GM23338 (cell line): ENCODE measurements at regions not wholly inside any gene's neighbourhood (a gene's known extent, or its start where the extent isn't known, plus 50 kb on each side); places are given as distances from the start of the nearest gene placed in this dataset.

Source experiments
- ATAC-seq: fragments of 200-7000 bp; cut with Tn5 transposase; 3 replicates; pipeline ENCODE4 v1.9.1; 2020
- DNase-seq: peaks from one replicate; pipeline ENCODE4 v3.0.0-alpha.2; 2015; ENCODE audit warnings: low spot score
- H2AFZ ChIP-seq: fragments of 200-600 bp; sonication (generic); 2 replicates; pipeline ENCODE4 v1.8.0; 2016; ENCODE audit warnings: antibody characterized with exemption, mild to moderate bottlenecking, moderate library complexity
- H3F3A ChIP-seq: fragments of 200-600 bp; sonication (generic); replicated peaks from 2 replicates; pipeline ENCODE4 v1.8.0; 2017; ENCODE audit warnings: antibody characterized with exemption, mixed run types, low read depth
- H3K27ac ChIP-seq: fragments of 200-600 bp; sonication (generic); 2 replicates; pipeline ENCODE4 v1.6.1; 2016; ENCODE audit warnings: low read depth
- H3K27me3 ChIP-seq: fragments of 200-600 bp; sonication (generic); 2 replicates; pipeline ENCODE4 v1.8.0; 2016; ENCODE audit warnings: mild to moderate bottlenecking, mixed run types, moderate library complexity; ENCODE audit not compliant: insufficient read depth
- H3K36me3 ChIP-seq: fragments of 200-600 bp; sonication (generic); 2 replicates; pipeline ENCODE4 v1.8.0; 2016; ENCODE audit warnings: mild to moderate bottlenecking; ENCODE audit not compliant: insufficient read depth
- H3K4me1 ChIP-seq: fragments of 200-600 bp; sonication (generic); 2 replicates; pipeline ENCODE4 v1.8.0; 2016; ENCODE audit warnings: mild to moderate bottlenecking, moderate library complexity; ENCODE audit not compliant: insufficient read depth
- H3K4me2 ChIP-seq: fragments of 200-600 bp; sonication (generic); 2 replicates; pipeline ENCODE4 v1.7.1; 2017; ENCODE audit warnings: mixed run types
- H3K4me3 ChIP-seq: fragments of 200-600 bp; sonication (generic); 2 replicates; pipeline ENCODE4 v1.6.1; 2016; ENCODE audit warnings: mixed run types
- H3K79me2 ChIP-seq: fragments of 200-600 bp; sonication (generic); replicated peaks from 2 replicates; pipeline ENCODE4 v1.8.0; 2017; ENCODE audit warnings: mild to moderate bottlenecking; ENCODE audit not compliant: insufficient read depth
- H3K9me2 ChIP-seq: fragments of 200-600 bp; sonication (generic); 2 replicates; pipeline ENCODE4 v1.8.0; 2017; ENCODE audit not compliant: insufficient read depth
- H4K20me1 ChIP-seq: fragments of 200-600 bp; sonication (generic); replicated peaks from 2 replicates; pipeline ENCODE4 v1.8.0; 2017; ENCODE audit warnings: mild to moderate bottlenecking; ENCODE audit not compliant: insufficient read depth
- H3K27ac Mint-ChIP-seq: 2 replicates; pipeline ENCODE4 v1.8.0; 2020; ENCODE audit warnings: inconsistent platforms, mild to moderate bottlenecking, moderate library complexity, mixed read lengths
- H3K27me3 Mint-ChIP-seq: 3 replicates; pipeline ENCODE4 v1.8.0; 2022; ENCODE audit warnings: low read depth, mild to moderate bottlenecking, moderate library complexity, mixed read lengths, inconsistent platforms; ENCODE audit not compliant: insufficient read depth, poor library complexity
- H3K36me3 Mint-ChIP-seq: 3 replicates; pipeline ENCODE4 v1.8.0; 2021; ENCODE audit warnings: low read depth, mild to moderate bottlenecking, inconsistent platforms, moderate library complexity, mixed read lengths
- H3K4me1 Mint-ChIP-seq: 3 replicates; pipeline ENCODE4 v1.8.0; 2020; ENCODE audit warnings: mild to moderate bottlenecking, inconsistent platforms, mixed read lengths
- H3K4me3 Mint-ChIP-seq: 3 replicates; pipeline ENCODE4 v1.8.0; 2021; ENCODE audit warnings: moderate library complexity, mild to moderate bottlenecking, inconsistent platforms, mixed read lengths
- H3K9me3 Mint-ChIP-seq: 3 replicates; pipeline ENCODE4 v1.8.0; 2020; ENCODE audit warnings: moderate library complexity, mild to moderate bottlenecking, inconsistent platforms, mixed read lengths
- CREB1 ChIP-seq: fragments of 250-450 bp; sonication (Bioruptor Pico); IDR thresholded peaks from 2 replicates; pipeline ENCODE4 v1.5.0; 2020; ENCODE audit warnings: low read depth, mild to moderate bottlenecking, moderate library complexity
- EZH2 ChIP-seq: fragments of 200-600 bp; sonication (generic); IDR thresholded peaks from one replicate; pipeline ENCODE4 v1.8.0; 2017; ENCODE audit warnings: antibody characterized with exemption, mild to moderate bottlenecking, low read depth; ENCODE audit not compliant: unreplicated experiment
- EZH2phosphoT487 ChIP-seq: fragments of 200-600 bp; sonication (generic); IDR thresholded peaks from one replicate; pipeline ENCODE4 v1.8.1; 2018; ENCODE audit warnings: antibody characterized with exemption; ENCODE audit not compliant: unreplicated experiment
- JUNB ChIP-seq: IDR thresholded peaks from one replicate; pipeline ENCODE4 v1.6.1; 2016; ENCODE audit warnings: antibody characterized with exemption; ENCODE audit not compliant: unreplicated experiment
- NANOG ChIP-seq: IDR thresholded peaks from 2 replicates; pipeline ENCODE4 v1.6.1; 2016; ENCODE audit warnings: antibody characterized with exemption, borderline replicate concordance
- POLR2AphosphoS5 ChIP-seq: IDR thresholded peaks from 2 replicates; pipeline ENCODE4 v1.6.1; 2016; ENCODE audit warnings: antibody characterized with exemption, low read depth
- STAT1 ChIP-seq: IDR thresholded peaks from one replicate; pipeline ENCODE4 v1.6.1; 2016; ENCODE audit warnings: antibody characterized with exemption; ENCODE audit not compliant: unreplicated experiment
- ZNF114 ChIP-seq: fragments of 250-450 bp; sonication (Bioruptor Pico); IDR thresholded peaks from 2 replicates; pipeline ENCODE4 v1.5.0; 2020; ENCODE audit warnings: mild to moderate bottlenecking, moderate library complexity
- ZNF331 ChIP-seq: fragments of 250-450 bp; sonication (Bioruptor Pico); IDR thresholded peaks from 2 replicates; pipeline ENCODE4 v1.5.0; 2020; ENCODE audit warnings: low read depth, mild to moderate bottlenecking, moderate library complexity
- TF ChIP-seq, protein P1 (sequence below): IDR thresholded peaks from 2 replicates; pipeline ENCODE4 v1.6.1; 2016; ENCODE audit warnings: antibody characterized with exemption
- TF ChIP-seq, protein P2 (sequence below): IDR thresholded peaks from one replicate; pipeline ENCODE4 v1.6.1; 2018; ENCODE audit warnings: antibody characterized with exemption; ENCODE audit not compliant: unreplicated experiment
- TF ChIP-seq, protein P3 (sequence below), 2 experiments: fragments of 200-600 bp in 1 of 2; sonication (generic) in 1 of 2; conservative IDR thresholded peaks; 2 replicates each; pipeline versions ENCODE4 v1.5.1 to v1.6.1; 2016 to 2017; ENCODE audit warnings: antibody characterized with exemption in 2 of 2, low read depth in 2 of 2, mild to moderate bottlenecking in 2 of 2, moderate library complexity in 1 of 2

GRCh38 chr12:20040184-20040583, 328.2 kb upstream of the PDE3A start (continued):
- TF ChIP-seq, protein P1, sequence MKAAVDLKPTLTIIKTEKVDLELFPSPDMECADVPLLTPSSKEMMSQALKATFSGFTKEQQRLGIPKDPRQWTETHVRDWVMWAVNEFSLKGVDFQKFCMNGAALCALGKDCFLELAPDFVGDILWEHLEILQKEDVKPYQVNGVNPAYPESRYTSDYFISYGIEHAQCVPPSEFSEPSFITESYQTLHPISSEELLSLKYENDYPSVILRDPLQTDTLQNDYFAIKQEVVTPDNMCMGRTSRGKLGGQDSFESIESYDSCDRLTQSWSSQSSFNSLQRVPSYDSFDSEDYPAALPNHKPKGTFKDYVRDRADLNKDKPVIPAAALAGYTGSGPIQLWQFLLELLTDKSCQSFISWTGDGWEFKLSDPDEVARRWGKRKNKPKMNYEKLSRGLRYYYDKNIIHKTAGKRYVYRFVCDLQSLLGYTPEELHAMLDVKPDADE: no peak
- TF ChIP-seq EZH2 (no peak), JUNB (no peak), ZNF331 (no peak), CREB1 (CRISPR knock-in tag) (no peak), NANOG (no peak), ZNF114 (no peak), EZH2phosphoT487 (no peak), STAT1 (no peak)
- TF ChIP-seq, protein P2, sequence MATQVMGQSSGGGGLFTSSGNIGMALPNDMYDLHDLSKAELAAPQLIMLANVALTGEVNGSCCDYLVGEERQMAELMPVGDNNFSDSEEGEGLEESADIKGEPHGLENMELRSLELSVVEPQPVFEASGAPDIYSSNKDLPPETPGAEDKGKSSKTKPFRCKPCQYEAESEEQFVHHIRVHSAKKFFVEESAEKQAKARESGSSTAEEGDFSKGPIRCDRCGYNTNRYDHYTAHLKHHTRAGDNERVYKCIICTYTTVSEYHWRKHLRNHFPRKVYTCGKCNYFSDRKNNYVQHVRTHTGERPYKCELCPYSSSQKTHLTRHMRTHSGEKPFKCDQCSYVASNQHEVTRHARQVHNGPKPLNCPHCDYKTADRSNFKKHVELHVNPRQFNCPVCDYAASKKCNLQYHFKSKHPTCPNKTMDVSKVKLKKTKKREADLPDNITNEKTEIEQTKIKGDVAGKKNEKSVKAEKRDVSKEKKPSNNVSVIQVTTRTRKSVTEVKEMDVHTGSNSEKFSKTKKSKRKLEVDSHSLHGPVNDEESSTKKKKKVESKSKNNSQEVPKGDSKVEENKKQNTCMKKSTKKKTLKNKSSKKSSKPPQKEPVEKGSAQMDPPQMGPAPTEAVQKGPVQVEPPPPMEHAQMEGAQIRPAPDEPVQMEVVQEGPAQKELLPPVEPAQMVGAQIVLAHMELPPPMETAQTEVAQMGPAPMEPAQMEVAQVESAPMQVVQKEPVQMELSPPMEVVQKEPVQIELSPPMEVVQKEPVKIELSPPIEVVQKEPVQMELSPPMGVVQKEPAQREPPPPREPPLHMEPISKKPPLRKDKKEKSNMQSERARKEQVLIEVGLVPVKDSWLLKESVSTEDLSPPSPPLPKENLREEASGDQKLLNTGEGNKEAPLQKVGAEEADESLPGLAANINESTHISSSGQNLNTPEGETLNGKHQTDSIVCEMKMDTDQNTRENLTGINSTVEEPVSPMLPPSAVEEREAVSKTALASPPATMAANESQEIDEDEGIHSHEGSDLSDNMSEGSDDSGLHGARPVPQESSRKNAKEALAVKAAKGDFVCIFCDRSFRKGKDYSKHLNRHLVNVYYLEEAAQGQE: no peak
- TF ChIP-seq, protein P3, sequence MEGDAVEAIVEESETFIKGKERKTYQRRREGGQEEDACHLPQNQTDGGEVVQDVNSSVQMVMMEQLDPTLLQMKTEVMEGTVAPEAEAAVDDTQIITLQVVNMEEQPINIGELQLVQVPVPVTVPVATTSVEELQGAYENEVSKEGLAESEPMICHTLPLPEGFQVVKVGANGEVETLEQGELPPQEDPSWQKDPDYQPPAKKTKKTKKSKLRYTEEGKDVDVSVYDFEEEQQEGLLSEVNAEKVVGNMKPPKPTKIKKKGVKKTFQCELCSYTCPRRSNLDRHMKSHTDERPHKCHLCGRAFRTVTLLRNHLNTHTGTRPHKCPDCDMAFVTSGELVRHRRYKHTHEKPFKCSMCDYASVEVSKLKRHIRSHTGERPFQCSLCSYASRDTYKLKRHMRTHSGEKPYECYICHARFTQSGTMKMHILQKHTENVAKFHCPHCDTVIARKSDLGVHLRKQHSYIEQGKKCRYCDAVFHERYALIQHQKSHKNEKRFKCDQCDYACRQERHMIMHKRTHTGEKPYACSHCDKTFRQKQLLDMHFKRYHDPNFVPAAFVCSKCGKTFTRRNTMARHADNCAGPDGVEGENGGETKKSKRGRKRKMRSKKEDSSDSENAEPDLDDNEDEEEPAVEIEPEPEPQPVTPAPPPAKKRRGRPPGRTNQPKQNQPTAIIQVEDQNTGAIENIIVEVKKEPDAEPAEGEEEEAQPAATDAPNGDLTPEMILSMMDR (conservative IDR thresholded peaks at IDR 0.05; ENCODE audit: low read depth in 2 of 2): no peak

- Mint-ChIP-seq H3K9me3 (no peaks in the 10 kb centered on the region), H3K27ac (no peak overlapping the region), H3K4me1 (peaks cover 10% of the 10 kb centered on the region), H3K27me3 (no peaks in the 10 kb centered on the region), H3K36me3 (no peaks in the 10 kb centered on the region), H3K4me3 (no peak overlapping the region)
- H3K27me3 ChIP-seq: no peaks in the 10 kb centered on the region
- no peak overlapping the region for H3K27ac ChIP-seq
- no peak overlapping the region for H3K4me3 ChIP-seq
- ATAC-seq: peak; percentile 75
- H3K79me2 ChIP-seq: no peaks in the 10 kb centered on the region
- no peaks in the 10 kb centered on the region for H3K9me2 ChIP-seq
- DNase-seq: peak; percentile 26
- H3K4me2 ChIP-seq: peak overlapping the region; percentile 42; the same call in 1 of the 2 replicates
- H3K4me1 ChIP-seq: peaks cover 9% of the 10 kb centered on the region; the same call in 1 of the 2 replicates
- peak overlapping the region; percentile 57 for H2AFZ ChIP-seq
- no peaks in the 10 kb centered on the region for H3K36me3 ChIP-seq
- no peaks in the 10 kb centered on the region for H4K20me1 ChIP-seq
- H3F3A ChIP-seq: no peaks in the 10 kb centered on the region
- no peak for TF ChIP-seq POLR2AphosphoS5
- TF ChIP-seq, protein P2: no peak
- no peak for TF ChIP-seq ZNF114
- no peak for TF ChIP-seq EZH2
- TF ChIP-seq JUNB: no peak
- no peak for TF ChIP-seq STAT1
These were observed 327.5 kb upstream of the PDE3A start for GRCh38 chr12:20040831-20041230.
